ENCODE measurements at regions not wholly inside any gene's neighbourhood (a gene's known extent, or its start where the extent isn't known, plus 50 kb on each side); places are given as distances from the start of the nearest gene placed in this dataset.
"Not testable (repeated sequence)": the region's sequence is repeated elsewhere in the genome, so short reads cannot be mapped to it uniquely, and the experiment has no call there.

GRCh38 chr12:102675672-102676071 lies 195.3 kb upstream of the IGF1 start:
- Mint-ChIP-seq H3K9me3 (peaks cover 18% of the 10 kb centered on the region), H3K36me3 (ENCODE audit: low read depth) (no peaks in the 10 kb centered on the region), H3K4me1 (no peaks in the 10 kb centered on the region), H3K4me3 (no peak overlapping the region), H3K27me3 (no peaks in the 10 kb centered on the region), H3K27ac (no peak overlapping the region)
- ChIA-PET POLR2A (no interaction called here), CTCF (no interaction called here)
- intact Hi-C loops (cut with micrococcal nuclease): no loop called here
- TF ChIP-seq, protein P1, sequence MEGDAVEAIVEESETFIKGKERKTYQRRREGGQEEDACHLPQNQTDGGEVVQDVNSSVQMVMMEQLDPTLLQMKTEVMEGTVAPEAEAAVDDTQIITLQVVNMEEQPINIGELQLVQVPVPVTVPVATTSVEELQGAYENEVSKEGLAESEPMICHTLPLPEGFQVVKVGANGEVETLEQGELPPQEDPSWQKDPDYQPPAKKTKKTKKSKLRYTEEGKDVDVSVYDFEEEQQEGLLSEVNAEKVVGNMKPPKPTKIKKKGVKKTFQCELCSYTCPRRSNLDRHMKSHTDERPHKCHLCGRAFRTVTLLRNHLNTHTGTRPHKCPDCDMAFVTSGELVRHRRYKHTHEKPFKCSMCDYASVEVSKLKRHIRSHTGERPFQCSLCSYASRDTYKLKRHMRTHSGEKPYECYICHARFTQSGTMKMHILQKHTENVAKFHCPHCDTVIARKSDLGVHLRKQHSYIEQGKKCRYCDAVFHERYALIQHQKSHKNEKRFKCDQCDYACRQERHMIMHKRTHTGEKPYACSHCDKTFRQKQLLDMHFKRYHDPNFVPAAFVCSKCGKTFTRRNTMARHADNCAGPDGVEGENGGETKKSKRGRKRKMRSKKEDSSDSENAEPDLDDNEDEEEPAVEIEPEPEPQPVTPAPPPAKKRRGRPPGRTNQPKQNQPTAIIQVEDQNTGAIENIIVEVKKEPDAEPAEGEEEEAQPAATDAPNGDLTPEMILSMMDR (IDR thresholded peaks at IDR 0.05): no peak
- ATAC-seq (ENCODE audit: low read depth) (no peak), DNase-seq (no peak)

GRCh38 chr12:102673606-102674005 lies 193.2 kb upstream of the IGF1 start:
- POLR2A ChIA-PET: no interaction called here
- no peak overlapping the region for H3K4me3 Mint-ChIP-seq

GRCh38 chr12:102672212-102672611 lies 191.8 kb upstream of the IGF1 start:
- peaks cover 13% of the 10 kb centered on the region for H3K9me3 Mint-ChIP-seq
- H3K4me1 Mint-ChIP-seq; ATAC-seq (ENCODE audit: low read depth); POLR2A ChIA-PET; CTCF ChIA-PET; H3K27ac Mint-ChIP-seq; intact Hi-C loops (cut with micrococcal nuclease); DNase-seq; H3K4me3 Mint-ChIP-seq; H3K27me3 Mint-ChIP-seq; H3K36me3 Mint-ChIP-seq (ENCODE audit: low read depth): not testable (repeated sequence)

More at GRCh38 chr12:102673606-102674005, 193.2 kb upstream of the IGF1 start:
- peaks cover 13% of the 10 kb centered on the region for H3K9me3 Mint-ChIP-seq
- TF ChIP-seq, protein P1 (IDR thresholded peaks at IDR 0.05): no peak
- ATAC-seq (ENCODE audit: low read depth) (no peak), DNase-seq (no peak)
- no peaks in the 10 kb centered on the region for H3K27me3 Mint-ChIP-seq
- intact Hi-C loops (cut with micrococcal nuclease): no loop called here
- H3K4me1 Mint-ChIP-seq: no peaks in the 10 kb centered on the region
- no peaks in the 10 kb centered on the region for H3K36me3 Mint-ChIP-seq (ENCODE audit: low read depth)
- no peak overlapping the region for H3K27ac Mint-ChIP-seq
- CTCF ChIA-PET: no interaction called here

- ChIA-PET POLR2A (no interaction called here), CTCF (no interaction called here)
- Mint-ChIP-seq H3K4me3 (no peak overlapping the region), H3K27me3 (peaks cover 13% of the 10 kb centered on the region), H3K27ac (no peak overlapping the region), H3K9me3 (peaks cover 6% of the 10 kb centered on the region), H3K4me1 (no peaks in the 10 kb centered on the region), H3K36me3 (ENCODE audit: low read depth) (no peaks in the 10 kb centered on the region)
- ATAC-seq (ENCODE audit: low read depth) (no peak), DNase-seq (no peak)
- TF ChIP-seq, protein P1 (IDR thresholded peaks at IDR 0.05): no peak
- intact Hi-C loops (cut with micrococcal nuclease): no loop called here
Measured at GRCh38 chr12:102669056-102669455, 188.7 kb upstream of the IGF1 start.

- CTCF ChIA-PET, H3K27ac Mint-ChIP-seq: not testable (repeated sequence)
- peaks cover 24% of the 10 kb centered on the region for H3K27me3 Mint-ChIP-seq
Measured at GRCh38 chr12:102666176-102666575, 185.8 kb upstream of the IGF1 start.

GRCh38 chr12:102659200-102659911 lies 179.0 kb upstream of the IGF1 start:
- no peaks in the 10 kb centered on the region for H3K4me1 Mint-ChIP-seq
- DNase-seq (no peak), ATAC-seq (ENCODE audit: low read depth) (no peak)
- CTCF ChIA-PET: no interaction called here
- POLR2A ChIA-PET: no interaction called here
- H3K27me3 Mint-ChIP-seq: peaks cover 16% of the 10 kb centered on the region
- H3K27ac Mint-ChIP-seq: no peak overlapping the region
- TF ChIP-seq, protein P1 (IDR thresholded peaks at IDR 0.05): no peak
- intact Hi-C loops (cut with micrococcal nuclease): no loop called here
- H3K36me3 Mint-ChIP-seq (ENCODE audit: low read depth): no peaks in the 10 kb centered on the region
- H3K9me3 Mint-ChIP-seq: peaks cover 9% of the 10 kb centered on the region
- H3K4me3 Mint-ChIP-seq: no peak overlapping the region

More at GRCh38 chr12:102666176-102666575, 185.8 kb upstream of the IGF1 start:
- DNase-seq; H3K36me3 Mint-ChIP-seq (ENCODE audit: low read depth); H3K4me3 Mint-ChIP-seq; ATAC-seq (ENCODE audit: low read depth); H3K9me3 Mint-ChIP-seq; intact Hi-C loops (cut with micrococcal nuclease); POLR2A ChIA-PET; H3K4me1 Mint-ChIP-seq: not testable (repeated sequence)
